GM23248 (cell line): ENCODE measurements at regions not wholly inside any gene's neighbourhood (a gene's known extent, or its start where the extent isn't known, plus 50 kb on each side); places are given as distances from the start of the nearest gene placed in this dataset.

ENCODE experiments used
- DNase-seq: peaks from one replicate; pipeline ENCODE4 v3.0.0-alpha.2; 2015
- H2AFZ ChIP-seq: fragments of 200-600 bp; sonication (generic); 2 replicates; pipeline ENCODE4 v1.6.1; 2016; ENCODE audit warnings: antibody characterized with exemption
- H3F3A ChIP-seq: fragments of 200-600 bp; sonication (generic); 2 replicates; pipeline ENCODE4 v1.6.1; 2016; ENCODE audit warnings: mild to moderate bottlenecking, antibody characterized with exemption, mixed run types; ENCODE audit not compliant: insufficient read depth
- H3K27ac ChIP-seq: fragments of 200-600 bp; sonication (generic); 2 replicates; pipeline ENCODE4 v1.5.1; 2016; ENCODE audit warnings: mild to moderate bottlenecking
- H3K27me3 ChIP-seq: fragments of 200-600 bp; sonication (generic); replicated peaks from 2 replicates; pipeline ENCODE4 v1.6.1; 2016; ENCODE audit warnings: mild to moderate bottlenecking; ENCODE audit not compliant: insufficient read depth
- H3K36me3 ChIP-seq: fragments of 200-600 bp; sonication (generic); 2 replicates; pipeline ENCODE4 v1.6.1; 2016; ENCODE audit warnings: low read depth, mild to moderate bottlenecking
- H3K4me1 ChIP-seq: fragments of 200-600 bp; sonication (generic); 2 replicates; pipeline ENCODE4 v1.6.1; 2016; ENCODE audit warnings: mild to moderate bottlenecking; ENCODE audit not compliant: insufficient read depth
- H3K4me2 ChIP-seq: fragments of 200-600 bp; sonication (generic); one replicate; pipeline ENCODE4 v1.6.1; 2016; ENCODE audit warnings: mild to moderate bottlenecking; ENCODE audit not compliant: unreplicated experiment
- H3K4me3 ChIP-seq: fragments of 200-600 bp; sonication (generic); 2 replicates; pipeline ENCODE4 v1.5.1; 2016; ENCODE audit warnings: mild to moderate bottlenecking
- H3K79me2 ChIP-seq: fragments of 200-600 bp; sonication (generic); 2 replicates; pipeline ENCODE4 v1.6.1; 2016; ENCODE audit warnings: mild to moderate bottlenecking; ENCODE audit not compliant: insufficient read depth
- H3K9ac ChIP-seq: fragments of 200-600 bp; sonication (generic); 2 replicates; pipeline ENCODE4 v1.6.1; 2016; ENCODE audit warnings: mild to moderate bottlenecking
- H3K9me2 ChIP-seq: fragments of 200-600 bp; sonication (generic); 2 replicates; pipeline ENCODE4 v1.6.1; 2016; ENCODE audit warnings: mixed run types, mild to moderate bottlenecking, moderate library complexity; ENCODE audit not compliant: insufficient read depth
- H3K9me3 ChIP-seq: fragments of 200-600 bp; sonication (generic); one replicate; pipeline ENCODE4 v1.6.1; 2017; ENCODE audit warnings: low read depth
- H4K20me1 ChIP-seq: fragments of 200-600 bp; sonication (generic); 2 replicates; pipeline ENCODE4 v1.6.0; 2016; ENCODE audit not compliant: insufficient read depth
- EZH2 ChIP-seq: fragments of 200-600 bp; sonication (generic); IDR thresholded peaks from 2 replicates; pipeline ENCODE4 v1.6.1; 2018; ENCODE audit warnings: antibody characterized with exemption, mild to moderate bottlenecking; ENCODE audit not compliant: insufficient read depth, poor library complexity, severe bottlenecking
- EZH2phosphoT487 ChIP-seq: fragments of 200-600 bp; sonication (generic); IDR thresholded peaks from 2 replicates; pipeline ENCODE4 v1.6.1; 2018; ENCODE audit warnings: antibody characterized with exemption, moderate library complexity, mild to moderate bottlenecking, low read depth; ENCODE audit not compliant: insufficient read depth
- WGBS, 2 experiments: methylation state at CpG; one replicate each; pipeline ENCODE4 v1.1.6; 2015 to 2017; ENCODE audit warnings: low lambda C conversion rate in 2 of 2, low coverage in 1 of 2; ENCODE audit errors: missing lambda C conversion rate in 2 of 2; 5-methylcytosine and 5-hydroxymethylcytosine counted together
- in situ Hi-C: fragments of 300-500 bp; cut with MboI; formaldehyde crosslinking; loops from 2 replicates; pipeline ENCODE4 v1.15.0; 2020

- no peaks in the 10 kb centered on the region for H3K9me2 ChIP-seq
- no peaks in the 10 kb centered on the region for H3K4me1 ChIP-seq
- H2AFZ ChIP-seq: no peak overlapping the region
- DNase-seq: no peak
- no peak overlapping the region for H3K27ac ChIP-seq
- WGBS, 2 experiments: 4 to 10% methylated on average over 1 of the region's 1 CpG
- H3F3A ChIP-seq: no peaks in the 10 kb centered on the region
- no peak for TF ChIP-seq EZH2phosphoT487
- TF ChIP-seq EZH2: no peak
- H3K27me3 ChIP-seq: no peaks in the 10 kb centered on the region
- no peaks in the 10 kb centered on the region for H3K36me3 ChIP-seq
- no peaks in the 10 kb centered on the region for H4K20me1 ChIP-seq
- H3K79me2 ChIP-seq: no peaks in the 10 kb centered on the region
- in situ Hi-C loops: no loop called here
- no peak overlapping the region for H3K4me3 ChIP-seq
- H3K9me3 ChIP-seq: no peaks in the 10 kb centered on the region
- no peak overlapping the region for H3K9ac ChIP-seq
- no peak overlapping the region for H3K4me2 ChIP-seq
Observed at GRCh38 chr5:29161399-29162291, 2031.8 kb upstream of the CDH6 start.

- Histone ChIP-seq H4K20me1 (no peaks in the 10 kb centered on the region), H3K79me2 (no peaks in the 10 kb centered on the region), H3F3A (no peaks in the 10 kb centered on the region), H3K9ac (no peak overlapping the region), H3K27me3 (no peaks in the 10 kb centered on the region), H3K4me2 (no peak overlapping the region), H3K4me1 (no peaks in the 10 kb centered on the region), H3K4me3 (no peak overlapping the region), H3K9me3 (no peaks in the 10 kb centered on the region), H3K27ac (no peak overlapping the region), H2AFZ (no peak overlapping the region), H3K9me2 (no peaks in the 10 kb centered on the region), H3K36me3 (no peaks in the 10 kb centered on the region)
- DNase-seq: no peak
- WGBS, 2 experiments: 25 to 33% methylated on average over 1 of the region's 1 CpG
- in situ Hi-C loops: no loop called here
- TF ChIP-seq EZH2phosphoT487: no peak
Observed at GRCh38 chr5:29157975-29158374, 2035.5 kb upstream of the CDH6 start.

GRCh38 chr5:29150840-29151239 lies 2042.6 kb upstream of the CDH6 start:
- no peak overlapping the region for H2AFZ ChIP-seq
- no peaks in the 10 kb centered on the region for H3K27me3 ChIP-seq
- no peaks in the 10 kb centered on the region for H3F3A ChIP-seq
- no peak for DNase-seq
- H3K4me3 ChIP-seq: no peak overlapping the region
- no peak overlapping the region for H3K4me2 ChIP-seq
- WGBS, 2 experiments: 36 to 45% methylated on average over 2 of the region's 2 CpGs
- no peak overlapping the region for H3K9ac ChIP-seq
- H3K9me3 ChIP-seq: no peaks in the 10 kb centered on the region
- no peak overlapping the region for H3K27ac ChIP-seq
- H3K79me2 ChIP-seq: no peaks in the 10 kb centered on the region
- H3K9me2 ChIP-seq: no peaks in the 10 kb centered on the region
- in situ Hi-C loops: no loop called here
- H3K4me1 ChIP-seq: no peaks in the 10 kb centered on the region
- TF ChIP-seq EZH2phosphoT487 (no peak), EZH2 (no peak)
- no peaks in the 10 kb centered on the region for H4K20me1 ChIP-seq
- no peaks in the 10 kb centered on the region for H3K36me3 ChIP-seq

- no peaks in the 10 kb centered on the region for H3K9me3 ChIP-seq
- no peak for DNase-seq
- no peak overlapping the region for H2AFZ ChIP-seq
- no peaks in the 10 kb centered on the region for H3K9me2 ChIP-seq
- H3K27me3 ChIP-seq: no peaks in the 10 kb centered on the region
- no peaks in the 10 kb centered on the region for H3K79me2 ChIP-seq
- H3K9ac ChIP-seq: no peak overlapping the region
- TF ChIP-seq EZH2 (no peak), EZH2phosphoT487 (no peak)
- H4K20me1 ChIP-seq: no peaks in the 10 kb centered on the region
- no peak overlapping the region for H3K4me2 ChIP-seq
- whole genome bisulfite sequencing, 2 experiments: 13 to 29% methylated on average over 2 of the region's 2 CpGs
- no peak overlapping the region for H3K27ac ChIP-seq
- H3K4me1 ChIP-seq: no peaks in the 10 kb centered on the region
- in situ Hi-C loops: no loop called here
- H3K4me3 ChIP-seq: no peak overlapping the region
- H3K36me3 ChIP-seq: no peaks in the 10 kb centered on the region
- H3F3A ChIP-seq: no peaks in the 10 kb centered on the region
Observed at GRCh38 chr5:29148581-29148980, 2044.9 kb upstream of the CDH6 start.
